Loucy (cell line): ENCODE measurements at regions not wholly inside any gene's neighbourhood (a gene's known extent, or its start where the extent isn't known, plus 50 kb on each side); places are given as distances from the start of the nearest gene placed in this dataset.

Source experiments
- EZH2phosphoT487 ChIP-seq: fragments of 200-600 bp; IDR thresholded peaks from 2 replicates; pipeline ENCODE4 v1.6.1; 2018; ENCODE audit warnings: antibody characterized with exemption, mild to moderate bottlenecking, moderate library complexity, borderline replicate concordance
- TF ChIP-seq, protein P1 (sequence below): fragments of 200-600 bp; sonication (generic); conservative IDR thresholded peaks from 2 replicates; pipeline ENCODE4 v1.5.1; 2014; ENCODE audit warnings: mild to moderate bottlenecking, antibody characterized with exemption, low read length

GRCh38 chr9:18037981-18038380 lies 436.0 kb upstream of the ADAMTSL1 start:
- TF ChIP-seq, protein P1, sequence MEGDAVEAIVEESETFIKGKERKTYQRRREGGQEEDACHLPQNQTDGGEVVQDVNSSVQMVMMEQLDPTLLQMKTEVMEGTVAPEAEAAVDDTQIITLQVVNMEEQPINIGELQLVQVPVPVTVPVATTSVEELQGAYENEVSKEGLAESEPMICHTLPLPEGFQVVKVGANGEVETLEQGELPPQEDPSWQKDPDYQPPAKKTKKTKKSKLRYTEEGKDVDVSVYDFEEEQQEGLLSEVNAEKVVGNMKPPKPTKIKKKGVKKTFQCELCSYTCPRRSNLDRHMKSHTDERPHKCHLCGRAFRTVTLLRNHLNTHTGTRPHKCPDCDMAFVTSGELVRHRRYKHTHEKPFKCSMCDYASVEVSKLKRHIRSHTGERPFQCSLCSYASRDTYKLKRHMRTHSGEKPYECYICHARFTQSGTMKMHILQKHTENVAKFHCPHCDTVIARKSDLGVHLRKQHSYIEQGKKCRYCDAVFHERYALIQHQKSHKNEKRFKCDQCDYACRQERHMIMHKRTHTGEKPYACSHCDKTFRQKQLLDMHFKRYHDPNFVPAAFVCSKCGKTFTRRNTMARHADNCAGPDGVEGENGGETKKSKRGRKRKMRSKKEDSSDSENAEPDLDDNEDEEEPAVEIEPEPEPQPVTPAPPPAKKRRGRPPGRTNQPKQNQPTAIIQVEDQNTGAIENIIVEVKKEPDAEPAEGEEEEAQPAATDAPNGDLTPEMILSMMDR, result no peak
- no peak for TF ChIP-seq EZH2phosphoT487
